ENCODE measurements at regions not wholly inside any gene's neighbourhood (a gene's known extent, or its start where the extent isn't known, plus 50 kb on each side); places are given as distances from the start of the nearest gene placed in this dataset.

DNA sequence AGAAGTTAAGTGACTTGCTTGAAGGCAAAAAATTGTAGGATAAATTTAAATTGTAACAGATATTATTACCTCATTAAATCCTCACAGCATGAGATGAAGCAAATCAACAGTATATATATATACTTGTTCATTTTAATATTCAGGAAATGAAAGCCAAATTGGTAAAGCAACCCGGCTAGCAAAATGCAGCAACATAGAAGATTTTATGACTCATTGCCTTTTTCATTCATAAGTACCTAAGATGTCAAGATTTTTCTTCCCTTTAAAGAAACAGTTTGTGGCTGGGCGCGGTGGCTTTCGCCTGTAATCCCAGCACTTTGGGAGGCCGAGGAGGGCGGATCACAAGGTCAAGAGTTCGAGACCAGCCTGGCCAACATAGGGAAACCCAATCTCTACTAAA, 190.5 kb upstream of the NRIP1 start:
- Histone ChIP-seq H3K36me3 (no peaks in the 10 kb centered on the region), H3K9me3 (no peaks in the 10 kb centered on the region), H3K27me3 (no peaks in the 10 kb centered on the region), H3K27ac (no peak overlapping the region), H3K4me1 (no peaks in the 10 kb centered on the region), H3K4me3 (no peak overlapping the region)
- intact Hi-C loops (cut with DNase I; ENCODE audit: low total_unique reads) = no loop called here
- TF ChIP-seq POLR2AphosphoS5 (IDR thresholded peaks at IDR 0.05) (no peak), POLR2A (IDR thresholded peaks at IDR 0.05) (no peak)
- TF ChIP-seq, protein P1, sequence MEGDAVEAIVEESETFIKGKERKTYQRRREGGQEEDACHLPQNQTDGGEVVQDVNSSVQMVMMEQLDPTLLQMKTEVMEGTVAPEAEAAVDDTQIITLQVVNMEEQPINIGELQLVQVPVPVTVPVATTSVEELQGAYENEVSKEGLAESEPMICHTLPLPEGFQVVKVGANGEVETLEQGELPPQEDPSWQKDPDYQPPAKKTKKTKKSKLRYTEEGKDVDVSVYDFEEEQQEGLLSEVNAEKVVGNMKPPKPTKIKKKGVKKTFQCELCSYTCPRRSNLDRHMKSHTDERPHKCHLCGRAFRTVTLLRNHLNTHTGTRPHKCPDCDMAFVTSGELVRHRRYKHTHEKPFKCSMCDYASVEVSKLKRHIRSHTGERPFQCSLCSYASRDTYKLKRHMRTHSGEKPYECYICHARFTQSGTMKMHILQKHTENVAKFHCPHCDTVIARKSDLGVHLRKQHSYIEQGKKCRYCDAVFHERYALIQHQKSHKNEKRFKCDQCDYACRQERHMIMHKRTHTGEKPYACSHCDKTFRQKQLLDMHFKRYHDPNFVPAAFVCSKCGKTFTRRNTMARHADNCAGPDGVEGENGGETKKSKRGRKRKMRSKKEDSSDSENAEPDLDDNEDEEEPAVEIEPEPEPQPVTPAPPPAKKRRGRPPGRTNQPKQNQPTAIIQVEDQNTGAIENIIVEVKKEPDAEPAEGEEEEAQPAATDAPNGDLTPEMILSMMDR (IDR thresholded peaks at IDR 0.05) = no peak
- DNase-seq (ENCODE audit: low spot score in 2 of 2) = no peak

DNA sequence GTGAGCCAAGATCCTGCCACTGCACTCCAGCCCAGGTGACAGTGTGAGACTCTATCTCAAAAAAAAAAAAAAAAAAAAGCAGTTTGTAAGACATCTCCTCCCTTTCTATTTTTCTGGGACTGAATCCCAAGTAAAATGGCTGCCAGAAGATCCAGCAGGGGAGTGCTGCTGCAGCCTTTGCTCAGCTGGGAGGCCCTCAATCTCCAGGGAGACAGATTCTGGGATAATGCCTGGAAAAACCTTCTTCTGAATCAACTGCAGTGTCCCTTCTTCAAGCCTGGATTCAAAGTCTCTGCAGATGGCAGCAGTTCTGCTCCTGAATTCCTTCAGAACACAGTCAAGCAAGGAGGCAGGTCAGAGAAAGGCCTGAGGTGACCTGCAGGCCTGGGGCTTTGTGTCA, 191.0 kb upstream of the NRIP1 start:
- H3K36me3 ChIP-seq = no peaks in the 10 kb centered on the region
- H3K4me1 ChIP-seq = no peaks in the 10 kb centered on the region
- DNase-seq (ENCODE audit: low spot score in 2 of 2) = no peak
- TF ChIP-seq POLR2AphosphoS5 (IDR thresholded peaks at IDR 0.05) (no peak), POLR2A (IDR thresholded peaks at IDR 0.05) (no peak)
- TF ChIP-seq, protein P1 (IDR thresholded peaks at IDR 0.05) = no peak
- intact Hi-C loops (cut with DNase I; ENCODE audit: low total_unique reads) = no loop called here
- no peaks in the 10 kb centered on the region for H3K27me3 ChIP-seq
- no peak overlapping the region for H3K4me3 ChIP-seq
- no peak overlapping the region for H3K27ac ChIP-seq
- no peaks in the 10 kb centered on the region for H3K9me3 ChIP-seq

DNA sequence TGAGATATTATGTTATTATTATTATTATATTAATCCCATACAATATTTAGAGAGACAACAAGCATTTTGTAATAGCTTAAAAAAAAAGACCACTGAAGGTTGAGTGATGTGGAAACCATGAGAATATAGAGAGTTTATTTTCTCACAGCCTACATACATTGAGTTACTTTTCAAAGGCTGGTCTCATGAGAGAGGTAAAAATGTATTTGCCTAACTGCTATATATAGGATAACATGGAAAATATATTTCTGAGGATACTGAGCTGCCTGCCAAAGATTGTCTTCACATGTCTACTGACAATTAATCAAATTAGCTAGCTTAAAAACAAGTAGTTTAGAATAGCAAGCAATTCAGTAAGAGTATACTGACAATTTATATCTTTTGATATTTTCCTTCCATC, 192.2 kb upstream of the NRIP1 start:
- DNase-seq (ENCODE audit: low spot score in 2 of 2) = no peak
- no peak overlapping the region for H3K4me3 ChIP-seq
- no peaks in the 10 kb centered on the region for H3K36me3 ChIP-seq
- TF ChIP-seq POLR2A (IDR thresholded peaks at IDR 0.05) (no peak), POLR2AphosphoS5 (IDR thresholded peaks at IDR 0.05) (no peak)
- TF ChIP-seq, protein P1 (IDR thresholded peaks at IDR 0.05) = no peak
- H3K9me3 ChIP-seq = no peaks in the 10 kb centered on the region
- H3K4me1 ChIP-seq = no peaks in the 10 kb centered on the region
- H3K27ac ChIP-seq = no peak overlapping the region
- intact Hi-C loops (cut with DNase I; ENCODE audit: low total_unique reads) = no loop called here
- H3K27me3 ChIP-seq = no peaks in the 10 kb centered on the region

DNA sequence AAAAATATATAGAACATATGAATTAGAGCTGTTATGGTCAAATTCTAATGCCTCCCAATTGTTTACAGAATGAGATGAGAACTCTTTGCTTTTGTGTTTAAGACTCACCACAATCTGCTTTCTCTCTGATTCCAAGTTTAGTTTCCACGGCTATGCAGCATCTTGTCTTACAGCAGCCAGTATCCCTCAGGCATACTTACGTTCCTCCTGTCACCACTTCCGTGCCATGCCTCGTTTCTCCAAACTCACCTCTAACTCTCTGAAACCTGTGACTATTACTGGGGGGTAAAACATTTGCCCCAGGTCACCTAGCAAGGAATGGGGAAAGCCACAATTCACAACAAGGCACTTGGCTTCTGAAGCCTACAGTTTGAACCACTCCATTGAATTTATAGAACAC, 192.8 kb upstream of the NRIP1 start:
- no peak overlapping the region for H3K27ac ChIP-seq
- no peaks in the 10 kb centered on the region for H3K9me3 ChIP-seq
- TF ChIP-seq POLR2A (IDR thresholded peaks at IDR 0.05) = no peak
- TF ChIP-seq, protein P1 (IDR thresholded peaks at IDR 0.05) = no peak
- TF ChIP-seq POLR2AphosphoS5 (IDR thresholded peaks at IDR 0.05) = no peak
- no peaks in the 10 kb centered on the region for H3K27me3 ChIP-seq
- no peak for DNase-seq (ENCODE audit: low spot score in 2 of 2)
- H3K4me3 ChIP-seq = no peak overlapping the region
- H3K4me1 ChIP-seq = no peaks in the 10 kb centered on the region
- intact Hi-C loops (cut with DNase I; ENCODE audit: low total_unique reads) = no loop called here
- no peaks in the 10 kb centered on the region for H3K36me3 ChIP-seq

DNA sequence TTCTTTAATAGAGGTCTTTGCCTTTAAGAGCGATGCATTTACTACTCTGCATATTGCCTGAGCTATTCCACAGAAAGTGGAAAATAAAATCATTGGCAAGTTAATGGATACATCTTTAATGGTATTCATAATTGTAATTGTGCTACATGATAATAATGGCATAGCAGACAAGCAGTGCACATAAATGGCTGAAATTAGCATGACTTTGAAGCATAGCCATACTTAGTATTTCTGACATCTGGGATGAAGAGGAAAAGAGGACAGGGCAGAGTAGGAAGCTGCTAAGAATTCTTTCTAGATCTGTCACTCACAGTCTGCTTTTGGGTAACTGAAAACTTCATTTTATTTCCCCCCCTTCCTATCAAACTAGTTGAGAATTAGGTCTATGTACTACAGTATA, 195.0 kb upstream of the NRIP1 start:
- Histone ChIP-seq H3K36me3 (no peaks in the 10 kb centered on the region), H3K27ac (no peak overlapping the region), H3K9me3 (no peaks in the 10 kb centered on the region), H3K4me3 (no peak overlapping the region), H3K4me1 (no peaks in the 10 kb centered on the region), H3K27me3 (no peaks in the 10 kb centered on the region)
- intact Hi-C loops (cut with DNase I; ENCODE audit: low total_unique reads) = no loop called here
- TF ChIP-seq POLR2A (IDR thresholded peaks at IDR 0.05) (no peak), POLR2AphosphoS5 (IDR thresholded peaks at IDR 0.05) (no peak)
- TF ChIP-seq, protein P1 (IDR thresholded peaks at IDR 0.05) = no peak
- DNase-seq (ENCODE audit: low spot score in 2 of 2) = no peak

All from breast epithelium (tissue), 4 donors.